ENCODE measurements at regions not wholly inside any gene's neighbourhood (a gene's known extent, or its start where the extent isn't known, plus 50 kb on each side); places are given as distances from the start of the nearest gene placed in this dataset.

DNA sequence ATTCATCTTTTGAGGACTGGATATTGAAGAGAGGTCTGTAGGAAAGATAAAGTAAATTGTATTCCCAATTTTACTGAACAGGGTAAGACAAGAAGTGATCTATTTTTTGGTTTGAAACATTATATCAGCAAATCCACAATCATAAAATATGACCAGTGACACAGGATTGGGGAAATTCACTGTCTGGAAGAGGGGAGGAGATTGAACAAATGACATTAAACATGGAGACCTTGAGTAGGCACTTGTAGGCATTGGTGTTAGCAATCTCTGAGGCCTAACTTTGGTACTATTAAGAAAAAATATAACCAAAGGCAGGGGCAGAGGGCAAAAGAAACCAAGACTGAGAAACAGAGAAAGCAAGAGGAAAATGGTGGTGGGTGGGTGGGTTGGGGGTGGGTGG is 132.6 kb upstream of the TMEM161B start:
- Histone ChIP-seq H2BK12ac (ENCODE audit: low read depth, low read length) (no peak overlapping the region), H3K9me3 (ENCODE audit: insufficient read depth in 2 of 2, low read depth in 1 of 2, low read length in 1 of 2) (no peaks in the 10 kb centered on the region), H2BK5ac (ENCODE audit: low read depth, low read length) (no peak overlapping the region), H3K4me2 (ENCODE audit: insufficient read depth in 1 of 2, low read depth in 2 of 2, low read length in 2 of 2) (no peak overlapping the region), H2BK20ac (ENCODE audit: low read length) (no peak overlapping the region), H4K20me1 (replicated peaks in 1 of 2; ENCODE audit: control insufficient read depth in 1 of 2, insufficient read depth in 2 of 2, low read length in 2 of 2) (no peaks in the 10 kb centered on the region), H4K5ac (ENCODE audit: insufficient read length, low read depth, low read length) (no peak overlapping the region), H3K79me2 (ENCODE audit: control insufficient read depth in 1 of 2, insufficient read depth in 2 of 2, low read length in 2 of 2) (no peaks in the 10 kb centered on the region), H3K27me3 (replicated peaks in 1 of 4; ENCODE audit: control insufficient read depth in 3 of 4, extremely low read depth in 1 of 4, insufficient read depth in 3 of 4, low read length in 3 of 4) (no peaks in the 10 kb centered on the region; a peak in 1 of 7 replicates), H3K9ac (replicated peaks in 1 of 4; ENCODE audit: extremely low read depth in 1 of 4, low read depth in 3 of 4, low read length in 3 of 4) (no peak overlapping the region), H3K14ac (ENCODE audit: insufficient read length) (no peak overlapping the region), H3K23me2 (ENCODE audit: low read depth, low read length) (no peaks in the 10 kb centered on the region; the same call in 1 of the 2 replicates), H3K27ac (ENCODE audit: low read depth, low read length) (no peak overlapping the region), H3K4me3 (ENCODE audit: extremely low read depth in 1 of 4, insufficient read depth in 2 of 4, low read depth in 3 of 4, low read length in 4 of 4) (no peak overlapping the region), H2AFZ (ENCODE audit: low read length) (no peak overlapping the region), H4K91ac (replicated peaks; ENCODE audit: insufficient read length, low read length) (no peak overlapping the region), H3K4ac (replicated peaks; ENCODE audit: insufficient read length, low read depth, low read length) (no peak overlapping the region), H3K23ac (ENCODE audit: insufficient read length) (no peak overlapping the region), H3K4me1 (replicated peaks in 1 of 4; ENCODE audit: control insufficient read depth in 3 of 4, insufficient read depth in 4 of 4, low read length in 3 of 4) (peaks cover 9 to 23% (median 17%) of the 10 kb centered on the region in 4 experiments), H2BK15ac (ENCODE audit: low read length) (no peak overlapping the region), H3K36me3 (ENCODE audit: control insufficient read depth in 2 of 4, insufficient read depth in 4 of 4, low read length in 3 of 4) (no peaks in the 10 kb centered on the region), H2BK120ac (replicated peaks; ENCODE audit: low read depth, low read length) (no peak overlapping the region), H3K79me1 (ENCODE audit: low read depth, low read length) (no peaks in the 10 kb centered on the region), H3K18ac (ENCODE audit: extremely low read depth, low read length) (no peak overlapping the region), H4K8ac (ENCODE audit: extremely low read depth, insufficient read depth, low read length) (no peak overlapping the region), H3K56ac (replicated peaks; ENCODE audit: insufficient read length, low read depth, low read length) (no peak overlapping the region), H2AK5ac (ENCODE audit: low read depth, low read length) (no peak overlapping the region)
- ChIA-PET CTCF (ENCODE audit: partially characterized antibody) (interaction anchor here (0.7 kb wide), 1 partner anchor 8 kb away, joined by 3 read pairs; no protein-coding TSS in a partner anchor), POLR2A (ENCODE audit: partially characterized antibody) (no interaction called here)
- DNase-seq (ENCODE audit: low read depth in 1 of 2, low spot score in 2 of 2) (no peak), FAIRE-seq (no peak)
- no peak for TF ChIP-seq KDM4A (IDR thresholded peaks at IDR 0.05; ENCODE audit: low read depth, low read length, severe bottlenecking)
- TF ChIP-seq BACH1 (IDR thresholded peaks at IDR 0.05; ENCODE audit: low read length): no peak
- TF ChIP-seq GTF2F1 (IDR thresholded peaks at IDR 0.05; ENCODE audit: borderline replicate concordance, low read depth, low read length): no peak
- TF ChIP-seq, protein P1, sequence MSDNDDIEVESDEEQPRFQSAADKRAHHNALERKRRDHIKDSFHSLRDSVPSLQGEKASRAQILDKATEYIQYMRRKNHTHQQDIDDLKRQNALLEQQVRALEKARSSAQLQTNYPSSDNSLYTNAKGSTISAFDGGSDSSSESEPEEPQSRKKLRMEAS (IDR thresholded peaks at IDR 0.05): no peak
- TF ChIP-seq TCF12 (IDR thresholded peaks at IDR 0.05; ENCODE audit: low read depth, low read length): no peak
- no peak for TF ChIP-seq KDM5A (IDR thresholded peaks at IDR 0.05; ENCODE audit: low read length)
- TF ChIP-seq RFX5 (IDR thresholded peaks at IDR 0.05; ENCODE audit: borderline replicate concordance, low read depth, low read length): no peak
- no peak for TF ChIP-seq SP2 (IDR thresholded peaks at IDR 0.05; ENCODE audit: low read length)
- no peak for TF ChIP-seq YY1 (IDR thresholded peaks at IDR 0.05; ENCODE audit: low read depth, low read length)
- TF ChIP-seq SP4 (IDR thresholded peaks at IDR 0.05; ENCODE audit: low read length): no peak
- no peak for TF ChIP-seq POU5F1 (IDR thresholded peaks at IDR 0.05; ENCODE audit: low read depth, low read length)
- no peak for TF ChIP-seq PHF8 (conservative IDR thresholded peaks at IDR 0.05; ENCODE audit: low read depth, low read length)
- TF ChIP-seq ZNF274 (IDR thresholded peaks at IDR 0.05; ENCODE audit: borderline replicate concordance, extremely low read depth, low read length): no peak
- no peak for TF ChIP-seq HDAC2 (IDR thresholded peaks at IDR 0.05; ENCODE audit: borderline replicate concordance in 1 of 2, low read depth in 2 of 2, low read length in 2 of 2)
- no peak for TF ChIP-seq BRCA1 (IDR thresholded peaks at IDR 0.05; ENCODE audit: low read depth, low read length)
- no peak for TF ChIP-seq SIX5 (IDR thresholded peaks at IDR 0.05; ENCODE audit: low read depth, low read length)
- TF ChIP-seq SRF (IDR thresholded peaks at IDR 0.05; ENCODE audit: low read depth, low read length): no peak
